ENCODE measurements at regions not wholly inside any gene's neighbourhood (a gene's known extent, or its start where the extent isn't known, plus 50 kb on each side); places are given as distances from the start of the nearest gene placed in this dataset.

DNA sequence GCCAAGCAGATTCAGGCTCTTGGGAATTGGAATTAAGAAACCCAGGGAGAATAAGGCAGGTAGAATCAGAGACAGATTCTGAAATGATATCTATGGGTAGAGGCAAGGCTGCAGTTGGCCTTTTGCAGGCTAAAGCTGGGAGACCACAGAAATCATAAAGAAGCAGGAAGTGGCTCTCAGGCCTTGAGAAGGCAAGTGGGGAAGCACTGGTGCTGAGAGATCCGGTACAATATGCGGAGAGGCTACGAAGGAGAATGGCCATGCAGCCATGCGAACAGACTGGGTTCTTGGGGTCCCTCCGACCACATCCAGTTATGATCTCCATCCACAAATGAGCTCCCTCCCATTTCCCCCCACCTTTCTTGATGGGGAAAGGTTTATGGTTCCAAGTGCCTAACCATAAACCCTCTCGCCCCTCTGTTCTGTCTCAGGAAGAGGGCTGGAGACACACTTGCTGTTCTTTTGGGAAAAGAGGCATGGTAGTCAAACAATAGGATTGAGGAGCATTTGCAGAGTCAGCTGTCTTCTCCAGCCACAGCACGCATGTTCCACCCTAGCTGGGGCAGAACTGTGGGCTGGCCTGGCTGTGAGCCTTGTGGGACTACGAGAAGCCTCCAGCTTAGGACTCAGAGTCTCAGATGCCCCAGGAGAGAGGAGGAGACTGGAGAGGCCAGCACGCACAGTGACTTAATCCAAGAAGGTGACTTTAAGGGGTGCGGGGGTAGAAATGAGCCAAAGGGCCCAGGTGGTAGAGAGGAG, 99.6 kb downstream of the RPLP1 start:
- no peaks in the 10 kb centered on the region for H3K36me3 ChIP-seq (ENCODE audit: insufficient read depth)
- H3K4me3 ChIP-seq (ENCODE audit: low read depth, low read length), result no peak overlapping the region
- DNase-seq (ENCODE audit: extremely low spot score), result no peak
- 96% methylated on average over 10 of the region's 10 CpGs for WGBS
- no peak overlapping the region for H3K27ac ChIP-seq (ENCODE audit: low read depth)
- H3K4me1 ChIP-seq (ENCODE audit: insufficient read depth), result no peaks in the 10 kb centered on the region

DNA sequence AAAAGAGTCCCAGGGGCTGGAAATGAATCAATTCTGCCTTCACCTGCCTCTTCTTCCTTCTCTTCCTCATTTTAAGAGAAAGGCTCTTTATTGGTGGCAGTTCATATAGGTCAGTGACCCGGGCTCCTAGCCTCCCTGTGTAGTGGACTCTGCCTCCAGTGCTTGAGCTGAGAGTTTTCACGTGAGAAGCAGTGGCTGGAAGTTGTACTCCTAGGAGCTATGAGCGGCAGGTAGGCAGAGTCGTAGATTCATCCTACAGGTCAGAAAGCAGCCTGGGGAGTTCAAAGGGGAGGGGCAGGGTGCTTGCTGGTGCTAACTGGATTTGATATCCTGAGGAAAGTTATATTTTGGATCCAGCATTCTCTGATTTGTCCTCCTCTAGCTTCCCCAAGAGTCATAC, 101.1 kb downstream of the RPLP1 start:
- no peaks in the 10 kb centered on the region for H3K36me3 ChIP-seq (ENCODE audit: insufficient read depth)
- WGBS, result 85% methylated on average over 4 of the region's 4 CpGs
- no peak for DNase-seq (ENCODE audit: extremely low spot score)
- H3K27ac ChIP-seq (ENCODE audit: low read depth), result no peak overlapping the region
- no peaks in the 10 kb centered on the region for H3K4me1 ChIP-seq (ENCODE audit: insufficient read depth)
- no peak overlapping the region for H3K4me3 ChIP-seq (ENCODE audit: low read depth, low read length)

DNA sequence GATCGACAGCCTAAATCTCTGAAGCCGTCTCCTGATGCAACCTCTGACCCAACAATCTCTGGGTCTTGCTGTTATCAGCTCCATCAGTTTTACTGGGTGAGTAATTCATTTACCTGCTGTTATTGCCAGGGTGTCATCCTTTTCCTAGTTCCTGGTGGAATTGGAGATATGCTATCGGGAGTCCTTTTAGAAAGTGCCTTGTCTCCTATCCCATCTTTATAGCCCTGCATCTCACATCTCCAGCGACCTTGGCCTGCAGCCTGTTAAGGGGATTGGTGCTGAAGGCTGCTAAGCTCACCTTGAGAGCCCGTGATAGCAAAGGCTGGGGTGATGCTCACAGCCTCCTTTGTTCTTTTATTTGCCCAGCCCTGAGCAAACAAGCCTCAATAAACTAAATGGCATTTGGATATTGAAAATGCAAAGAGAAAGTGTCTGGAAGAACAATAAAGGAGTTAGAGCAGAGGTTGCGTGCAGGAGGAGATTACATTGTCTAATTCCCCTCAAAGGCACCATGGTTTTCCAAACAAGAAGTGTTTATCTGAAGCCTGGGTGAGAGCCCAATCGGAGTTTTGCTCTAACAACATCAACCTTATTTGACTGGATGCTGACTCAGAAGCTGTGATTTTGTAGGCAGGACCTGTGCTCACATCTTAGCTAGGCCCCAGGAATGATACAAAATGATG, 101.8 kb downstream of the RPLP1 start:
- Histone ChIP-seq H3K4me3 (ENCODE audit: low read depth, low read length) (no peak overlapping the region), H3K36me3 (ENCODE audit: insufficient read depth) (no peaks in the 10 kb centered on the region), H3K27ac (ENCODE audit: low read depth) (no peak overlapping the region), H3K4me1 (ENCODE audit: insufficient read depth) (no peaks in the 10 kb centered on the region)
- no peak for DNase-seq (ENCODE audit: extremely low spot score)
- 58% methylated on average over 7 of the region's 7 CpGs for WGBS

DNA sequence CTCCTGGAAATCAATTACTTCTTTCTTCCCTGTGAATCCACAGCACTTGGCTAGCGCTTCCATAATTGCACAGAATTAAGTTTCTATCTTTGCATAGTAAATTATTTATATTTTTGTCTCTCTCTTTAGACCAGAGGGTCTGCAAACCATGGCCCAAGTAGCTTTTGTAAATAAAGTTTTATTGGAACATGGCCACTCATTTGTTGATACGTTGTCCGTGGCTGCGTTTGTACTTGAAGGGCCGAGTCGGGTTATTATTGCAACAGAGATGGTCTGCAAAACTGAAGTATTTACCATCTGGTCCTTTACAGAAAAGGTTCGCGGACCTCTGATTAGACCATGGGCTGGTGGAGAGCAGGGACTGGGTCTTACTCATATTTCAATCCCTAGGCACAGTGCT, 102.5 kb downstream of the RPLP1 start:
- no peaks in the 10 kb centered on the region for H3K4me1 ChIP-seq (ENCODE audit: insufficient read depth)
- no peak for DNase-seq (ENCODE audit: extremely low spot score)
- H3K27ac ChIP-seq (ENCODE audit: low read depth), result no peak overlapping the region
- no peak overlapping the region for H3K4me3 ChIP-seq (ENCODE audit: low read depth, low read length)
- H3K36me3 ChIP-seq (ENCODE audit: insufficient read depth), result no peaks in the 10 kb centered on the region
- 91% methylated on average over 8 of the region's 8 CpGs for WGBS

DNA sequence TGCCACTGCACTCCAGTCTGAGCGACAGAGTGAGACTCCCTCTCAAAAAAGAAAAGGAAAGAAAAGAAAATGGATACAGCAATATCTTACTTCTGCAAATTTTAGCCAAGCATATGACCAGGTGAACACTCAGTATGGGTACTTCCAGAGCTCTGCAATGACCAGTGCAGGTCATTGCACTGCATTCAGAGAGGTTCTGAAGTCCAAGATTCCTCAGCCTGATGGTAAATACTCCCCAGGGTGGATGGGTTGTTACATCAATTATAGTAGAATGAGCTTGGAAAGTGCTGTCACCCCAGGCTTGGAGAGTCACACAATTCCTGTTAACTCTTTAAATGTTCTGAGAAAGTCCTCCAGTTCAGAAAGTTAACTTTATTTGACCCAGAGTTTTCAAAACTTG, 103.7 kb downstream of the RPLP1 start:
- no peak overlapping the region for H3K4me3 ChIP-seq (ENCODE audit: low read depth, low read length)
- no peak overlapping the region for H3K27ac ChIP-seq (ENCODE audit: low read depth)
- no peaks in the 10 kb centered on the region for H3K4me1 ChIP-seq (ENCODE audit: insufficient read depth)
- H3K36me3 ChIP-seq (ENCODE audit: insufficient read depth), result no peaks in the 10 kb centered on the region
- 100% methylated on average over 1 of the region's 1 CpG for WGBS
- DNase-seq (ENCODE audit: extremely low spot score), result no peak

DNA sequence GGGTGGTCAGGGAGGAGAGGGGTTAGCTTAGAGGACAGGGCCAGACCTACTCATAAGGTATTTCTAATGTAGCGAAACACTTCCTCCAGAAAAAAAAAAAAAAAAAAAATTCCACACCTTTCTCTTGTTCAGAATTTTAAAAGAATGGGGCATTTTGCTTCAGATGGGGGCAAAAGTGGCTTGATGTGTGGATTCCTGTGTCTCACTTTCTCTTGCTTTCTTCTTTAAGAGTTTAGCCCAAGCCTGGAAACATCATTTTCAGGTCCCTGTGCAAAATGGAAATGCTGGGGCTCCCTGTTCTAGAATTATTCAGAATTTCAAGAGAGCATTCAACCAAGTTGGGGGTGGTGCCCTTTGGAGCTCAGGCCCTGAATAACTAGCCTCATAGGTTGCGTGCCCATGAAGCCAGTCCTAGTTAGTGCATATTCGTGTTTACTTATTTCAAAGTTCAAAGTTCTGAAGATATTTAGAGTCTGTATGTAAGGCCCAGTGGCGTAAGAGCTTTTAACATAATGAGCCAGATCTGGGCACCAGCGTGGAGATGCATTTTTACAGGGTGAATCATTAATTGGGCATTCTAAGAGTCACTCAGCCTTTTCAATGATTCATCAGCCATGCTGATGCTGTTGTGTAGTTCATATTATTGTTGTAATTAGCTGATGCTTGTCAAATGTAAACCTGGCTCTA, 104.5 kb downstream of the RPLP1 start:
- Histone ChIP-seq H3K4me1 (ENCODE audit: insufficient read depth) (no peaks in the 10 kb centered on the region), H3K4me3 (ENCODE audit: low read depth, low read length) (no peak overlapping the region), H3K36me3 (ENCODE audit: insufficient read depth) (no peaks in the 10 kb centered on the region), H3K27ac (ENCODE audit: low read depth) (no peak overlapping the region)
- DNase-seq (ENCODE audit: extremely low spot score), result no peak
- WGBS, result 82% methylated on average over 5 of the region's 5 CpGs

DNA sequence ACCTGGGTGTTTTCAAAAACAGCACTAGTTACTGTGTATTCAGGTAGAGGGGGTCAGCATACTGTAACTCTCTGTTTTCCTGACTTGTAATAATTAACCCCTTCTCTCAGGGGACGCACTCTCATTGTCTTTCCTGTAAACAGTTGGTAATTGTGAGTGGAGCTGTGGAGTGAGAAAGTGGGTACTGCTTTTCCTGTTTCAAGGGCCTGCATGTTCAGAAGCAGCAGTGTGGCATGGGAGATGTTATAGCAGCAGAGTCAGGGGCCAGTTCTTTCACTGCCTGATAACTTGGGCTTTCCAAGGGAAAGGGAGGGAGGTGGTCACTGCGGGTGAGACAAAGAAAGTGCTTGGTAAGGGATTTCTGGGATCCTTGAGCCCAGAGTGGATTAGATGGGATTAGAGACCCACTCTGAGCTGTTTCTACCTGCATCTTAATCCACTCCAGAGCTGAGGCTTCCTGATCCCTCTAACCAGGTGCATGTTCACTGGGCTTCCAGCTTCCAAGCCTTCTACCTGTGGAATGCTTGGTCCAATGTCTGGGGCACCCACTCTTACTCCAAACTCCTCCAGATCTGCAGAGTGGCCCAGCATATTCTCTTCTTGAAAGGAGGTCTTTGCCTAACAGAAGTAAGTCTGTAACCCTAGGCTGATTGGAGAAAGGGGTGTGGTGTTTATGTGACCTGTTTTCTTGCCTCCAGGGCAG, 105.2 kb downstream of the RPLP1 start:
- H3K36me3 ChIP-seq (ENCODE audit: insufficient read depth), result no peaks in the 10 kb centered on the region
- H3K4me1 ChIP-seq (ENCODE audit: insufficient read depth), result no peaks in the 10 kb centered on the region
- 87% methylated on average over 2 of the region's 2 CpGs for WGBS
- H3K27ac ChIP-seq (ENCODE audit: low read depth), result no peak overlapping the region
- DNase-seq (ENCODE audit: extremely low spot score), result no peak
- H3K4me3 ChIP-seq (ENCODE audit: low read depth, low read length), result no peak overlapping the region

DNA sequence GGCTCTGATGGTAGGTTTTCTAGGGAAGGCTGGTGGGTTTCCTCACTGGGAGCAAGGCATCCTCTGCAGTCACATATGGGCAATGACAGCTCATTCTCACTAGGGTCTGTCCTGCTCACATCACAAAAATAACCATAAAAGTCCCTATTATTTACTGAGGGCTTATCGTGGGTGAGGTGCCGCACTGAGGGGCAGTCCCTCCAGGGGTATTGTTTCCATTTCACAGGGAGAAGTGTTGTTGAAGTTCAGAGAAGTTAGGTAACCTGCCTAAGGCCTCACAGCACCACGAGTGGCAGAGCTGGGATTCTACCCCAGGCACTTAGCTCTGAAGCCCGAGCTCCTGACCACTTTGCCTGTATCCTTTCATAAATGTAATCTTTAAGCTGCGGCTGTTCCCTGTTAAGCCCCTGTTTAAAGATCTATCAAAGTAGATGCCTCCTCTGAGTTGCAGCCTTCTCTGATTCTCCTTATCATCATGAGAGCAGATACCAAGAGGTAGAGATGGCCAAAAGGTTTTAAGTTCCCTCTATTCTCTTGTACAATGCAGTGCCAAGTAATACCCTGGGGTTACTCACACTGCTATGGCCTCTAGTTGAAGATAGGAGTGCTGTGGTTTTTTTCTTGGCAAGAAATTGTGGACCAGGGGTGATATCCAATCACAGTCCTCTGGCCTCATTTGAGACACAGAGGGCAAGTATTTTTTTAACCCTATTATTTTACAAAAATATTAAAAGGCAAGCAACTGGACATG, 107.0 kb downstream of the RPLP1 start:
- H3K4me1 ChIP-seq (ENCODE audit: insufficient read depth), result no peaks in the 10 kb centered on the region
- H3K36me3 ChIP-seq (ENCODE audit: insufficient read depth), result no peaks in the 10 kb centered on the region
- no peak for DNase-seq (ENCODE audit: extremely low spot score)
- no peak overlapping the region for H3K4me3 ChIP-seq (ENCODE audit: low read depth, low read length)
- 52% methylated on average over 5 of the region's 5 CpGs for WGBS
- H3K27ac ChIP-seq (ENCODE audit: low read depth), result no peak overlapping the region

DNA sequence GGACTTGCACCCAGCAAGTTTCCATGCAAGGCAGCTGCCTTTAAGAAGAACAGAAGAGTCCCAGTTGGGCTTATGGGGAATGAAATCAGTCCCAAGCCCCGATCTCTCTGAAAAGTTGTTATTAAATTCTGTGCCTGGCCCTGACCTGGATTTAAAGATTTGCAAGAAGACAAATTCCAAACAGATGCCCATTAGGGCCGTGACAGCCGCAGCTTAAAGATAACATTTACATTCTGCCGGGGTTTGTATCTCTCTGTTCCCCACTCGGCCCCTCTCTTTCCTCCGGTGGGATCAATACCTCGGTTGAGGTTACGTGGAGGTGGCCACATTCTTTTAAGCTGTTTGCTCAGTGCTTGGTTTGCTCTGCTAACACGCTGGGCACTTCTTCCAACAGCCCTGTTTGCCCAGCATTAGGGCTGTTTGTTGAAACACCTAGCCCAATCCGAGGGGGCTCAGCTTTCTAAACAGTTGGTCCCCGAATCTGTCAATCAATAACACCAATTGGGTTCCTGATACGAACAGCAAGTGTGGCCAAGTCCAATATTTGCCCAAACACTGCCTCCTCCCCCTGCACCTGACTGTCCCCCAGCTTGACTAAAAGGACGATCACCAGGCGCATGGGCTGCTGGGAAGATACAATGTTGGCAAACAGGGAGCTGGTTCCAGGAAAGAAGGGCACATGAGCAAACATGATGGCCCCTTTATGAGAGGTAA, 108.6 kb downstream of the RPLP1 start:
- Histone ChIP-seq H3K27ac (ENCODE audit: low read depth) (no peak overlapping the region), H3K4me1 (ENCODE audit: insufficient read depth) (no peaks in the 10 kb centered on the region), H3K36me3 (ENCODE audit: insufficient read depth) (no peaks in the 10 kb centered on the region), H3K4me3 (ENCODE audit: low read depth, low read length) (no peak overlapping the region)
- DNase-seq (ENCODE audit: extremely low spot score), result no peak
- WGBS, result 55% methylated on average over 14 of the region's 14 CpGs

DNA sequence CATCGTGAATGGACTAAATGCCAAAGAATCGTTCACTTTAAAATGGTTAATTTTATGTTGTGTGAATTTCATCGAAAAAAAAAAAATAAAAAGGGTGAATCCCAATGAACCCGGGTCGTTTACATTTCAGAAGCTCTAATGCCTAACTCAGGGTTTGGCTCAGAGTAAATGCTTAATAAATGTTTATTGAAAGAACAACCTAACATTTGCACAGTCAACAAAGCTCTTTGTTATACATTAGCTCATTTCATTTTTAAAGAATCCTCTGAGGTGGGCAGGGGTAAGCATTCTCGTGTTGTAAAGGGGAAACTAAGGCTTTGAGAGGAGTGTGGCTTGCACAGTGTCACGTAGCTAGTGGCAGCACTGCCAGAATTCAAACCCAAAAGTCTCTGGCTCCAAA, 109.5 kb downstream of the RPLP1 start:
- Histone ChIP-seq H3K27ac (ENCODE audit: low read depth) (no peak overlapping the region), H3K36me3 (ENCODE audit: insufficient read depth) (no peaks in the 10 kb centered on the region), H3K4me1 (ENCODE audit: insufficient read depth) (no peaks in the 10 kb centered on the region), H3K4me3 (ENCODE audit: low read depth, low read length) (no peak overlapping the region)
- DNase-seq (ENCODE audit: extremely low spot score), result no peak
- WGBS, result 48% methylated on average over 7 of the region's 7 CpGs

DNA sequence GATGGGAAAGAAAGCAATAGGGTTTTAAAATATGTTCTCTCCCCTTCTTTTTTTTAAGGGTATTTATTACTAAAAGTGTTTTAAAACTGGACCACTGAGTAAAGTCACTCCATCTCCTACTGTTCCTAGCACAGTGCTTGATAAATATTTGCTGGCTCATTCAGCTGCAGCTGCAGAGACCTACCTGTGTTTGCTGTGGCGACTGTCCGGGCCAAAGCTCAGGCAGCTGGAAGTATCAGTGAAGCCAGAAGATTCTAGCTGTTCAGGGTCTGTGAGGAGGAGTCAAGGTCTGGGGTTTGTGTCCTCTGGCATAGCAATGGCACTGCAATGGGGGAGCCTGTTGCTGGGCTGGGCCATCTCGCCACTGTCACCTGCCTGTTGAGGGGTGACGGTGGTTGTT, 109.9 kb downstream of the RPLP1 start:
- WGBS, result 83% methylated on average over 4 of the region's 4 CpGs
- Histone ChIP-seq H3K4me3 (ENCODE audit: low read depth, low read length) (no peak overlapping the region), H3K4me1 (ENCODE audit: insufficient read depth) (no peaks in the 10 kb centered on the region), H3K36me3 (ENCODE audit: insufficient read depth) (no peaks in the 10 kb centered on the region), H3K27ac (ENCODE audit: low read depth) (no peak overlapping the region)
- no peak for DNase-seq (ENCODE audit: extremely low spot score)

DNA sequence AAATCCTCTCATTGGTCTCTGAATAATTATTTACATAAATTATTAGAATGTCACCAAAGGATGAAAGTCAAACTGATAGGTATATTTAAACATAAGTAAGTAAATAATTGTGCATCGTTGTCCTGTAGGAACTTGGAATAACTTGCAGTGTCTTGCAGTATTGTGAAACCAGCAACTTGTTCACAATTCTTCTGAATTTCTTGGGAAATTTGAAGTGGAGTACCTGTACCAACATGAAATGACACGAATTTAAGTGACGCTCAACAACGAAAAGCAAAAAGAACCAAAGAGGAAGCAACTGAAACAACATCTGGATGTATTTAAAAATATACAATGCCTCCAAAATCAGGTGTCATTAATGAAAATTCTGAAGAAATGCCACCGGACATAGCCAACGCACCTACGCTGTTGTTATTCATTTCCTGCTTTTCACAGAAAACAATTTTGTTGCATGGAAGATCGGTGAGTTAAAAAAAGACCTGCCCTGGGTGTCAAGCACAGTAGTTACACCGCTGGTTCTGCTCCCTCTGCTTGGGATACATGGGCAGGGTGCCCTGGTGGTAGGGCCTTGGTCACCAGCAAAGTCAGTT, 112.5 kb downstream of the RPLP1 start:
- Histone ChIP-seq H3K4me1 (ENCODE audit: insufficient read depth) (no peaks in the 10 kb centered on the region), H3K27ac (ENCODE audit: low read depth) (no peak overlapping the region), H3K4me3 (ENCODE audit: low read depth, low read length) (no peak overlapping the region), H3K36me3 (ENCODE audit: insufficient read depth) (no peaks in the 10 kb centered on the region)
- 77% methylated on average over 9 of the region's 9 CpGs for WGBS
- no peak for DNase-seq (ENCODE audit: extremely low spot score)

All from urinary bladder (tissue), 3 donors.